ENCODE measurements at regions not wholly inside any gene's neighbourhood (a gene's known extent, or its start where the extent isn't known, plus 50 kb on each side); places are given as distances from the start of the nearest gene placed in this dataset.

DNA sequence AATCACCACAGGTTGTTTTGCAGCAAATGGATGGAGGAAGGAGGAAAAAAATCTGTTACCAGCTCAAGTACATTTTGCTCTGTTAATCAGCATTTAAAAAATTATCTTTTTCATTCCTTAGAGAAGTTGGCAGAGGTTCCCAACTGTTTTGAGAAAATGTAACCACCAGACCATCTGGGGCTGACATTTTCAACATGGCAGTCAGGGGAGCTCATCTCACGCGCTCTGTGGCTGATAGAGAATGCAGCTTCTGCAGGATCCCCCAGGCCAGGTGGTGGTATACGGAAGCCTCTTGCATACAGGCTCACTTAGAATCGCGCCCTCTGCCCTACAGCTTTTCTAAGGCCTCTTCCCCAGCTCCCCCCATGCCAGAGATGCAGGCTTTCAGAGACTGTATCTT, 68.0 kb upstream of the OPCML start:
- DNase-seq (ENCODE audit: low spot score) = no peak
- in situ Hi-C loops (cut with HindIII; ENCODE audit: low sequenced_read_pairs) = no loop called here

- in situ Hi-C loops (cut with HindIII; ENCODE audit: low sequenced_read_pairs) = no loop called here
- no peak for DNase-seq (ENCODE audit: low spot score)
Observed at GRCh38 chr11:133598906-133599305, 66.6 kb upstream of the OPCML start.

DNA sequence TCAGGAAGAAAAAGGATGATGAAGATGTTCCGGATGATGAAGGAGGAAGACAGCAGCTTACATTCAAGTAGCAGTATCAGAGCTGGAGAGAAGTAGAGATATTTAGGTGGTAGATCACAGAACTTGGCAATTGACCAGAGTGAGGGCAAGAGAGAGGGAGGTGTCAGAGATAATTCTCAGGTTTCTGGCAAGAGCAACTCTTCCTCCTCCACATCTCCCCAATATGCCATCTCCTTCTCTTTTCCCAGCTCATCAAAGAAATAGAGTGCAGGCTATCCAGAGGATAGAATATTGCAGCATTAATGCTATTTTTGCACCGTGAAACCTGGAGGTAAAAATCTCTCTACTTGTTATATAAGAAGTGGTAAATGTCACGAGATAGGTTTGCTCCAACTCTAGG, 64.9 kb upstream of the OPCML start:
- in situ Hi-C loops (cut with HindIII; ENCODE audit: low sequenced_read_pairs) = no loop called here
- DNase-seq (ENCODE audit: low spot score) = no peak

DNA sequence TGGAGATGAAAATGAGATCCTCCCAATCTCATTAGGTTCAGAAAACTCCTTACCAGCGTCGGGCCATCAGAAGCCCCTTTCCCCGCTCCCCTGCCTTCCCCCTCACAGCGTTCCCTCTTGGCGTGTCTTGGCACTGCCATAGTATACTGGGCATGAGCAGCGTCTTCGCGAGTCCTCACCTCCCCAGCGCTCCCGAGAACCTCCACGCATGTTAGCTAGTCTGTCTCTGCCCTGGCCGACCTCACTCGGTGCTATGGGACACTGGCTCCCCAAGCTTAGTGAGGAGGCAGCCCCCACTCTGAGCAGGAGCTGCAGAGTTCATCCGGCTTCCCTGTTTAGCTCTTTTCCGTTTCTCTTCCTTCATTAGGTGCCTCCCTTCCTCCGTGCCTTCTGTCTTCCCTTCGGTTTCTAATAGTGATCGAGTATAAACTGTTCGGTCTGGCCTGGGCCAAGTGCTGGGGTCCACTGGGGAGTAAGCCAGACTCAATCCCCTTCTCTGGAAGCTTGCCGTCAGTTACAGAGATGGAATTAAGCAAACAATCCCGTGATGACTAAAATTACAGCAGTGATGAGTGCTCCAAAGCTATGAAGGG, 63.8 kb upstream of the OPCML start:
- in situ Hi-C loops (cut with HindIII; ENCODE audit: low sequenced_read_pairs) = no loop called here

GRCh38 chr11:133593036-133593435, 60.7 kb upstream of the OPCML start:
- DNase-seq (ENCODE audit: low spot score) = no peak
- in situ Hi-C loops (cut with HindIII; ENCODE audit: low sequenced_read_pairs) = no loop called here

More for the DNA sequence above, 63.8 kb upstream of the OPCML start:
- DNase-seq (ENCODE audit: low spot score) = no peak

DNA sequence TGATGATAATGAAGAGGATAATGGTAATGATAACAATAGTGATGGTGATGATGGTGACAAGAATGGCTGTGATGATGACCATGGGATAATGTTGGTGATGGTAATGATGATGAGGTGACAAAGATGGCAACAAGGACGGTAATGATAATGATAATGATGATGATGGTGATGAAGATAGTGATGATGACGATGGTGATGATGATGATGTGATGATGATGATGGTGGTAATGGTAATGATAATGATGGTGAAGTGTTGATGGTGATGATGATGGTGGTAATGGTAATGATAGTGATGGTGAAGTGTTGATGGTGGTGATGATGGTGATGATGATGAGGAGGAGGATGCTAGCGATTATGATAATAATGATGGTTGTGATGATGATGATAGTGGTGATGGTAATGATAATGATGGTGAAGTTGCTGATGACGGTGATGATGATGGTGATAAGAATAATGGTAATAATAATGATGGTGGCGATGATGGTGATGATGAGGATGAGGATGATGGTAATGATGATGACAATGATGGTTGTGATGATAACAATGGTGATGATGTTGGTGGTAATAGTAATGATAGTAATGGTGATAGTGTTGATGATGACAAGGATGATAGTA, 54.7 kb upstream of the OPCML start:
- in situ Hi-C loops (cut with HindIII; ENCODE audit: low sequenced_read_pairs) = no loop called here
- DNase-seq (ENCODE audit: low spot score) = no peak

DNA sequence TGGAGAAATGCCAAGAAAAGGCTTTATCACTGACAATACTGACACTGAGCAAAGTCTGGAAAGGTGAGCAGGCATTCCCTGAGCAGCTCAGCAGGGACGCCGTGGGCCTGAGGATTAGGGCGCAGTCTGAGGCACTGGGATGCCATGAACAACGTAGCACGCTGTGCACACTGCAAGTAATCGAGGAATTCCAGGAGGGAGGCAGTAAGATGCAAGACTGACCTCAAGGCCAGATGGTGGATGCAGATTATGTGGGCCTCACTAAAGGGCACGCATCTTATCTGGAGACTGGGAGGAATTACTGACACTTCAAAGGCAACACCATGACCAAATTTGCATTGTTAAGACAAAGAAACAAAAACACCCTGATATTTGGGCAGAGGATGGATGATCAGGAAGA, 50.4 kb upstream of the OPCML start:
- no peak for DNase-seq (ENCODE audit: low spot score)
- in situ Hi-C loops (cut with HindIII; ENCODE audit: low sequenced_read_pairs) = no loop called here

- no peak for DNase-seq (ENCODE audit: low spot score)
- in situ Hi-C loops (cut with HindIII; ENCODE audit: low sequenced_read_pairs) = no loop called here
Observed at GRCh38 chr11:133582326-133582725, 50.0 kb upstream of the OPCML start.
